SK-N-SH treated with all-trans-retinoic acid at 6 μM for 48 hours (cell line): ENCODE measurements at regions not wholly inside any gene's neighbourhood (a gene's known extent, or its start where the extent isn't known, plus 50 kb on each side); places are given as distances from the start of the nearest gene placed in this dataset.

Experiments used
- TF ChIP-seq, protein P1 (sequence below): fragments of 250-450 bp; sonication (Bioruptor Pico); IDR thresholded peaks from 2 replicates; pipeline ENCODE4 v1.5.0; 2020; ENCODE audit warnings: mild to moderate bottlenecking, moderate library complexity
- TF ChIP-seq, protein P2 (sequence below): fragments of 250-450 bp; sonication (Bioruptor Pico); IDR thresholded peaks from 2 replicates; pipeline ENCODE4 v1.5.1; 2020; ENCODE audit warnings: low read depth, mild to moderate bottlenecking, moderate library complexity

DNA sequence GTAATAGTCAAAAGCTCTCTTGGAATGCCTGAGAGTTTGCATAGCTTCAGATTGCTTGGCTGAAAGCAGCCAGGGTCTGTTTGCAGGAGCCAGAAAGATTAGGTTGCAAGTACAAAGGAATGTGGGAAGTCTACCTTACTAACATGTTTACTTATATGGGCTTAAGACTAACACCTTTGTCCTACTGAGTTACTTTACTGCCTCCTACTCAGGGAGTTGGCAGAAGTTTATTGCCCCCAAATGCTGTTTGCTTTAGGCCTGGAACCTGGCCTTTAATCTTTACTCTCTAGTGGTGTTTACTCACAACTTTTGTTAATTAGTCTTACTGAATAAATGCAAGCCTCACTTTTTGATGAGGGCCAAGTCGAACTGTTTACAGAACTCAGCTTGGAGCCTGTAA is 219.4 kb upstream of the ZC4H2 start:
- TF ChIP-seq, protein P1, sequence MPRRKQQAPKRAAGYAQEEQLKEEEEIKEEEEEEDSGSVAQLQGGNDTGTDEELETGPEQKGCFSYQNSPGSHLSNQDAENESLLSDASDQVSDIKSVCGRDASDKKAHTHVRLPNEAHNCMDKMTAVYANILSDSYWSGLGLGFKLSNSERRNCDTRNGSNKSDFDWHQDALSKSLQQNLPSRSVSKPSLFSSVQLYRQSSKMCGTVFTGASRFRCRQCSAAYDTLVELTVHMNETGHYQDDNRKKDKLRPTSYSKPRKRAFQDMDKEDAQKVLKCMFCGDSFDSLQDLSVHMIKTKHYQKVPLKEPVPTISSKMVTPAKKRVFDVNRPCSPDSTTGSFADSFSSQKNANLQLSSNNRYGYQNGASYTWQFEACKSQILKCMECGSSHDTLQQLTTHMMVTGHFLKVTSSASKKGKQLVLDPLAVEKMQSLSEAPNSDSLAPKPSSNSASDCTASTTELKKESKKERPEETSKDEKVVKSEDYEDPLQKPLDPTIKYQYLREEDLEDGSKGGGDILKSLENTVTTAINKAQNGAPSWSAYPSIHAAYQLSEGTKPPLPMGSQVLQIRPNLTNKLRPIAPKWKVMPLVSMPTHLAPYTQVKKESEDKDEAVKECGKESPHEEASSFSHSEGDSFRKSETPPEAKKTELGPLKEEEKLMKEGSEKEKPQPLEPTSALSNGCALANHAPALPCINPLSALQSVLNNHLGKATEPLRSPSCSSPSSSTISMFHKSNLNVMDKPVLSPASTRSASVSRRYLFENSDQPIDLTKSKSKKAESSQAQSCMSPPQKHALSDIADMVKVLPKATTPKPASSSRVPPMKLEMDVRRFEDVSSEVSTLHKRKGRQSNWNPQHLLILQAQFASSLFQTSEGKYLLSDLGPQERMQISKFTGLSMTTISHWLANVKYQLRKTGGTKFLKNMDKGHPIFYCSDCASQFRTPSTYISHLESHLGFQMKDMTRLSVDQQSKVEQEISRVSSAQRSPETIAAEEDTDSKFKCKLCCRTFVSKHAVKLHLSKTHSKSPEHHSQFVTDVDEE (CRISPR knock-in tag): no peak
- TF ChIP-seq, protein P2, sequence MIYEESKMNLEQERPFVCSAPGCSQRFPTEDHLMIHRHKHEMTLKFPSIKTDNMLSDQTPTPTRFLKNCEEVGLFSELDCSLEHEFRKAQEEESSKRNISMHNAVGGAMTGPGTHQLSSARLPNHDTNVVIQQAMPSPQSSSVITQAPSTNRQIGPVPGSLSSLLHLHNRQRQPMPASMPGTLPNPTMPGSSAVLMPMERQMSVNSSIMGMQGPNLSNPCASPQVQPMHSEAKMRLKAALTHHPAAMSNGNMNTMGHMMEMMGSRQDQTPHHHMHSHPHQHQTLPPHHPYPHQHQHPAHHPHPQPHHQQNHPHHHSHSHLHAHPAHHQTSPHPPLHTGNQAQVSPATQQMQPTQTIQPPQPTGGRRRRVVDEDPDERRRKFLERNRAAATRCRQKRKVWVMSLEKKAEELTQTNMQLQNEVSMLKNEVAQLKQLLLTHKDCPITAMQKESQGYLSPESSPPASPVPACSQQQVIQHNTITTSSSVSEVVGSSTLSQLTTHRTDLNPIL: no peak
